ENCODE measurements at regions not wholly inside any gene's neighbourhood (a gene's known extent, or its start where the extent isn't known, plus 50 kb on each side); places are given as distances from the start of the nearest gene placed in this dataset.

DNA sequence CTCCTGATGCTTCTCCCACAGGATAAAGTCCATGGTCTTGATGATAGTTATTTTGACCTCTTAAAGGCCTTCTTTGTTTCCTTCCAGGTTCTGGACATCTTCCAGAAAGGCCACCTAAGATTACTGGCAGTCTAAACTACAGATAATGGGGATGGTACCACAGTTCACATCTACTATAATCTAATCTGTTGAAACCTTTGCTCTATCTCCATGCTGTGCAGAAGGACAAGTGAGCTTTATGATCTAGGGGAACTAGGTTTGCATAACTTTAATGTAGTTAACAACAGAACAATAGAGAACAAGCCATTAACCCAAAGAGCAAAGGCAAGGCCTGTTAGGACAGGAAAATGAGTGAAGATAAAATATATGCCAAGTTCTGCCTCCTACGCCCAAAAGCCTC is 103.9 kb upstream of the KLHL13 start:
- TF ChIP-seq CTCF (IDR thresholded peaks at IDR 0.05 in 4 of 5, conservative IDR thresholded peaks at IDR 0.05 in 1 of 5) (no peak), POLR2A (IDR thresholded peaks at IDR 0.05) (no peak)
